Nephron progenitor cell (in vitro differentiated cells): ENCODE measurements at regions not wholly inside any gene's neighbourhood (a gene's known extent, or its start where the extent isn't known, plus 50 kb on each side); places are given as distances from the start of the nearest gene placed in this dataset.

ENCODE experiments used
- DNase-seq: peaks from one replicate; pipeline ENCODE4 v3.0.0; 2021
- H3K27ac Mint-ChIP-seq: 2 replicates; pipeline ENCODE4 v1.8.0; 2021; ENCODE audit warnings: mild to moderate bottlenecking, moderate library complexity, mixed read lengths
- H3K27me3 Mint-ChIP-seq: 2 replicates; pipeline ENCODE4 v1.8.0; 2021; ENCODE audit warnings: mild to moderate bottlenecking, low read depth, mixed read lengths; ENCODE audit not compliant: poor library complexity
- H3K36me3 Mint-ChIP-seq: 2 replicates; pipeline ENCODE4 v1.8.0; 2021; ENCODE audit warnings: low read depth, mixed read lengths
- H3K4me1 Mint-ChIP-seq: 2 replicates; pipeline ENCODE4 v1.8.0; 2021; ENCODE audit warnings: mixed read lengths
- H3K4me3 Mint-ChIP-seq: 2 replicates; pipeline ENCODE4 v1.8.0; 2021; ENCODE audit warnings: mild to moderate bottlenecking, moderate library complexity, mixed read lengths
- H3K9me3 Mint-ChIP-seq: 2 replicates; pipeline ENCODE4 v1.8.0; 2021; ENCODE audit warnings: mild to moderate bottlenecking, moderate library complexity, mixed read lengths
- TF ChIP-seq, protein P1 (sequence below): fragments of 200-600 bp; sonication (generic); IDR thresholded peaks from 2 replicates; pipeline ENCODE4 v1.5.0; 2021; ENCODE audit warnings: antibody characterized with exemption

GRCh38 chr4:115844180-115844579, 730.8 kb upstream of the NDST4 start:
- DNase-seq = no peak
- Mint-ChIP-seq H3K27ac (no peak overlapping the region), H3K4me1 (no peaks in the 10 kb centered on the region), H3K9me3 (peaks cover 4% of the 10 kb centered on the region), H3K27me3 (peaks cover 3% of the 10 kb centered on the region), H3K36me3 (no peaks in the 10 kb centered on the region), H3K4me3 (no peak overlapping the region)
- TF ChIP-seq, protein P1, sequence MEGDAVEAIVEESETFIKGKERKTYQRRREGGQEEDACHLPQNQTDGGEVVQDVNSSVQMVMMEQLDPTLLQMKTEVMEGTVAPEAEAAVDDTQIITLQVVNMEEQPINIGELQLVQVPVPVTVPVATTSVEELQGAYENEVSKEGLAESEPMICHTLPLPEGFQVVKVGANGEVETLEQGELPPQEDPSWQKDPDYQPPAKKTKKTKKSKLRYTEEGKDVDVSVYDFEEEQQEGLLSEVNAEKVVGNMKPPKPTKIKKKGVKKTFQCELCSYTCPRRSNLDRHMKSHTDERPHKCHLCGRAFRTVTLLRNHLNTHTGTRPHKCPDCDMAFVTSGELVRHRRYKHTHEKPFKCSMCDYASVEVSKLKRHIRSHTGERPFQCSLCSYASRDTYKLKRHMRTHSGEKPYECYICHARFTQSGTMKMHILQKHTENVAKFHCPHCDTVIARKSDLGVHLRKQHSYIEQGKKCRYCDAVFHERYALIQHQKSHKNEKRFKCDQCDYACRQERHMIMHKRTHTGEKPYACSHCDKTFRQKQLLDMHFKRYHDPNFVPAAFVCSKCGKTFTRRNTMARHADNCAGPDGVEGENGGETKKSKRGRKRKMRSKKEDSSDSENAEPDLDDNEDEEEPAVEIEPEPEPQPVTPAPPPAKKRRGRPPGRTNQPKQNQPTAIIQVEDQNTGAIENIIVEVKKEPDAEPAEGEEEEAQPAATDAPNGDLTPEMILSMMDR = no peak

- no peak for DNase-seq
- TF ChIP-seq, protein P1 = no peak
- peaks cover 3% of the 10 kb centered on the region for H3K27me3 Mint-ChIP-seq
- H3K27ac Mint-ChIP-seq = no peak overlapping the region
- no peak overlapping the region for H3K4me3 Mint-ChIP-seq
- no peaks in the 10 kb centered on the region for H3K4me1 Mint-ChIP-seq
- peaks cover 27% of the 10 kb centered on the region for H3K9me3 Mint-ChIP-seq
- H3K36me3 Mint-ChIP-seq = peaks cover 6% of the 10 kb centered on the region
Measured at GRCh38 chr4:115841871-115842270, 728.5 kb upstream of the NDST4 start.

DNA sequence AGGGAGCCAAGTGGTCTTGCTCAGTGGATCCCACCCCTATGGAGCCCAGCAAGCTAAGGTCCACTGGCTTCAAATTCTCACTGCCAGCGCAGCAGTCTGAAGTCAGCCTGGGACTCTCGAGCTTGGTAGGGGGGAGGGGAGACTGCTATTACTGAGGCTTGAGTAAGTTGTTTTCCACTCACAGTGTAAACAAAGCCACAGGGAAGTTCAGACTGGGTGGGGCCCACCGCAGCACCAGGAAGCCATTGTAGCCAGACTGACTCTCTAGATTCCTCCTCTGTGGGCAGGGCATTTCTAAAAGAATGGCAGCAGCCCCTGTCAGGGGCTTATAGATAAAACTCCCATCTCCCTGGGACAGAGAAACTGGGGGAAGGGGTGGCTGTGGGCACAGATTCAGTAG, 721.0 kb upstream of the NDST4 start:
- DNase-seq = no peak
- peaks cover 40% of the 10 kb centered on the region for H3K9me3 Mint-ChIP-seq
- H3K27ac Mint-ChIP-seq = no peak overlapping the region
- H3K36me3 Mint-ChIP-seq = peaks cover 6% of the 10 kb centered on the region
- no peak overlapping the region for H3K4me3 Mint-ChIP-seq
- TF ChIP-seq, protein P1 = no peak
- H3K4me1 Mint-ChIP-seq = no peaks in the 10 kb centered on the region
- H3K27me3 Mint-ChIP-seq = peaks cover 5% of the 10 kb centered on the region

DNA sequence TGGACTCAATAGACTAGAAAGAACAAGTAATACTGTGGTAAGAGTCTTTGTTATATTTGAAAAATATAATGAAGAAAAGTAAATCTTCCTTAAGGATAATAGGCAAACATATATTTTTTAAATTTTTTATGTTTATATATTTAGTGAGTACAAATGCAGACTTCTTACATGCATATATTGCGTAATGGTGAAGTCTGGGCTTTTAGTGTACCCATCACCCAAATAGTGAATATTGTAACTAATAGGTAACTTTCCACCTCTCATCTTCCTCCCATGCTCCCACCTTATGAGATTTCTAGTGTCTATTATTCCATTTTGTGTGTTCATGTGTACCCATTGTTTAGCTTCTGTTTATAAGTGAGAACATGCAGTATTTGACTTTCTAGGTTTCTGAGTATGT, 711.2 kb upstream of the NDST4 start:
- Mint-ChIP-seq H3K27ac (no peak overlapping the region), H3K9me3 (peaks cover 2% of the 10 kb centered on the region), H3K4me1 (no peaks in the 10 kb centered on the region), H3K4me3 (no peak overlapping the region), H3K36me3 (no peaks in the 10 kb centered on the region), H3K27me3 (no peaks in the 10 kb centered on the region)
- TF ChIP-seq, protein P1 = no peak
- DNase-seq = no peak

GRCh38 chr4:115803825-115804224, 690.4 kb upstream of the NDST4 start:
- no peaks in the 10 kb centered on the region for H3K4me1 Mint-ChIP-seq
- no peak overlapping the region for H3K4me3 Mint-ChIP-seq
- TF ChIP-seq, protein P1 = no peak
- no peaks in the 10 kb centered on the region for H3K36me3 Mint-ChIP-seq
- no peaks in the 10 kb centered on the region for H3K27me3 Mint-ChIP-seq
- no peak for DNase-seq
- H3K9me3 Mint-ChIP-seq = peaks cover 3% of the 10 kb centered on the region
- no peak overlapping the region for H3K27ac Mint-ChIP-seq

- H3K27ac Mint-ChIP-seq = no peak overlapping the region
- H3K4me1 Mint-ChIP-seq = no peaks in the 10 kb centered on the region
- no peak for DNase-seq
- no peaks in the 10 kb centered on the region for H3K36me3 Mint-ChIP-seq
- TF ChIP-seq, protein P1 = peak; percentile 16
- no peaks in the 10 kb centered on the region for H3K27me3 Mint-ChIP-seq
- no peak overlapping the region for H3K4me3 Mint-ChIP-seq
- no peaks in the 10 kb centered on the region for H3K9me3 Mint-ChIP-seq
Measured at GRCh38 chr4:115790812-115791211, 677.4 kb upstream of the NDST4 start.
